ENCODE measurements at regions not wholly inside any gene's neighbourhood (a gene's known extent, or its start where the extent isn't known, plus 50 kb on each side); places are given as distances from the start of the nearest gene placed in this dataset.

DNA sequence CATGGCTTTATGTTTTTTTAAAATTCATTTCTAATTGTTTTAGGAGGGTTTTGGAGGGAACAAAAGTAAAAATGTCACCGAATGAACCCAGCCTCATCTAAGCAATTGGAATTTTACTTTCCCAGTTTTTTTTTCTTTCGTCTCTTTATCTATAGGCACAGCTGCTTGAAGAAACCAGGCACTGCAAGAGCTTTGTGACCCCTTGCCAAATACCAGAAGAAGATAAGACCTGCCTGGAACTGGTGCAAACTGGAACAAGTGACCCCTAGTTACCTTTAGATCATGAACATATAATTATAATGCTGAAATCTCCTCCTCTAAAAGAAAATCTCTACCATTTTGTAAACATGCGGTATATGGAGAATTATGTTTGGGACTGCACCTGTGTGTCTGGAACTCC lies 100.9 kb downstream of the TSN start (continued):
- TF ChIP-seq, protein P1, sequence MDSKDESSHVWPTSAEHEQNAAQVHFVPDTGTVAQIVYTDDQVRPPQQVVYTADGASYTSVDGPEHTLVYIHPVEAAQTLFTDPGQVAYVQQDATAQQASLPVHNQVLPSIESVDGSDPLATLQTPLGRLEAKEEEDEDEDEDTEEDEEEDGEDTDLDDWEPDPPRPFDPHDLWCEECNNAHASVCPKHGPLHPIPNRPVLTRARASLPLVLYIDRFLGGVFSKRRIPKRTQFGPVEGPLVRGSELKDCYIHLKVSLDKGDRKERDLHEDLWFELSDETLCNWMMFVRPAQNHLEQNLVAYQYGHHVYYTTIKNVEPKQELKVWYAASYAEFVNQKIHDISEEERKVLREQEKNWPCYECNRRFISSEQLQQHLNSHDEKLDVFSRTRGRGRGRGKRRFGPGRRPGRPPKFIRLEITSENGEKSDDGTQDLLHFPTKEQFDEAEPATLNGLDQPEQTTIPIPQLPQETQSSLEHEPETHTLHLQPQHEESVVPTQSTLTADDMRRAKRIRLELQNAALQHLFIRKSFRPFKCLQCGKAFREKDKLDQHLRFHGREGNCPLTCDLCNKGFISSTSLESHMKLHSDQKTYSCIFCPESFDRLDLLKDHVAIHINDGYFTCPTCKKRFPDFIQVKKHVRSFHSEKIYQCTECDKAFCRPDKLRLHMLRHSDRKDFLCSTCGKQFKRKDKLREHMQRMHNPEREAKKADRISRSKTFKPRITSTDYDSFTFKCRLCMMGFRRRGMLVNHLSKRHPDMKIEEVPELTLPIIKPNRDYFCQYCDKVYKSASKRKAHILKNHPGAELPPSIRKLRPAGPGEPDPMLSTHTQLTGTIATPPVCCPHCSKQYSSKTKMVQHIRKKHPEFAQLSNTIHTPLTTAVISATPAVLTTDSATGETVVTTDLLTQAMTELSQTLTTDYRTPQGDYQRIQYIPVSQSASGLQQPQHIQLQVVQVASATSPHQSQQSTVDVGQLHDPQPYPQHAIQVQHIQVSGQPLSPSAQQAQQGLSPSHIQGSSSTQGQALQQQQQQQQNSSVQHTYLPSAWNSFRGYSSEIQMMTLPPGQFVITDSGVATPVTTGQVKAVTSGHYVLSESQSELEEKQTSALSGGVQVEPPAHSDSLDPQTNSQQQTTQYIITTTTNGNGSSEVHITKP (IDR thresholded peaks at IDR 0.05; ENCODE audit: partially characterized antibody) = no peak
- TF ChIP-seq ZNF41 (CRISPR knock-in tag; conservative IDR thresholded peaks at IDR 0.05) = no peak
- peak; percentile 83 for TF ChIP-seq ARID1B (IDR thresholded peaks at IDR 0.05)
- TF ChIP-seq, protein P2, sequence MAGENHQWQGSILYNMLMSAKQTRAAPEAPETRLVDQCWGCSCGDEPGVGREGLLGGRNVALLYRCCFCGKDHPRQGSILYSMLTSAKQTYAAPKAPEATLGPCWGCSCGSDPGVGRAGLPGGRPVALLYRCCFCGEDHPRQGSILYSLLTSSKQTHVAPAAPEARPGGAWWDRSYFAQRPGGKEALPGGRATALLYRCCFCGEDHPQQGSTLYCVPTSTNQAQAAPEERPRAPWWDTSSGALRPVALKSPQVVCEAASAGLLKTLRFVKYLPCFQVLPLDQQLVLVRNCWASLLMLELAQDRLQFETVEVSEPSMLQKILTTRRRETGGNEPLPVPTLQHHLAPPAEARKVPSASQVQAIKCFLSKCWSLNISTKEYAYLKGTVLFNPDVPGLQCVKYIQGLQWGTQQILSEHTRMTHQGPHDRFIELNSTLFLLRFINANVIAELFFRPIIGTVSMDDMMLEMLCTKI (IDR thresholded peaks at IDR 0.05; ENCODE audit: partially characterized antibody) = no peak
- no peak for TF ChIP-seq SLC30A9 (CRISPR knock-in tag; IDR thresholded peaks at IDR 0.05)
- TF ChIP-seq, protein P3, sequence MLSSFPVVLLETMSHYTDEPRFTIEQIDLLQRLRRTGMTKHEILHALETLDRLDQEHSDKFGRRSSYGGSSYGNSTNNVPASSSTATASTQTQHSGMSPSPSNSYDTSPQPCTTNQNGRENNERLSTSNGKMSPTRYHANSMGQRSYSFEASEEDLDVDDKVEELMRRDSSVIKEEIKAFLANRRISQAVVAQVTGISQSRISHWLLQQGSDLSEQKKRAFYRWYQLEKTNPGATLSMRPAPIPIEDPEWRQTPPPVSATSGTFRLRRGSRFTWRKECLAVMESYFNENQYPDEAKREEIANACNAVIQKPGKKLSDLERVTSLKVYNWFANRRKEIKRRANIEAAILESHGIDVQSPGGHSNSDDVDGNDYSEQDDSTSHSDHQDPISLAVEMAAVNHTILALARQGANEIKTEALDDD (IDR thresholded peaks at IDR 0.05) = no peak
- TF ChIP-seq PPARD (CRISPR knock-in tag; IDR thresholded peaks at IDR 0.05) = no peak
- TF ChIP-seq, protein P4, sequence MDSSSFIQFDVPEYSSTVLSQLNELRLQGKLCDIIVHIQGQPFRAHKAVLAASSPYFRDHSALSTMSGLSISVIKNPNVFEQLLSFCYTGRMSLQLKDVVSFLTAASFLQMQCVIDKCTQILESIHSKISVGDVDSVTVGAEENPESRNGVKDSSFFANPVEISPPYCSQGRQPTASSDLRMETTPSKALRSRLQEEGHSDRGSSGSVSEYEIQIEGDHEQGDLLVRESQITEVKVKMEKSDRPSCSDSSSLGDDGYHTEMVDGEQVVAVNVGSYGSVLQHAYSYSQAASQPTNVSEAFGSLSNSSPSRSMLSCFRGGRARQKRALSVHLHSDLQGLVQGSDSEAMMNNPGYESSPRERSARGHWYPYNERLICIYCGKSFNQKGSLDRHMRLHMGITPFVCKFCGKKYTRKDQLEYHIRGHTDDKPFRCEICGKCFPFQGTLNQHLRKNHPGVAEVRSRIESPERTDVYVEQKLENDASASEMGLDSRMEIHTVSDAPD (CRISPR knock-in tag; IDR thresholded peaks at IDR 0.05) = no peak
- TF ChIP-seq RNF2 (IDR thresholded peaks at IDR 0.05) = no peak
- TF ChIP-seq PURB (CRISPR knock-in tag; IDR thresholded peaks at IDR 0.05; ENCODE audit: low read depth) = no peak
- TF ChIP-seq, protein P5, sequence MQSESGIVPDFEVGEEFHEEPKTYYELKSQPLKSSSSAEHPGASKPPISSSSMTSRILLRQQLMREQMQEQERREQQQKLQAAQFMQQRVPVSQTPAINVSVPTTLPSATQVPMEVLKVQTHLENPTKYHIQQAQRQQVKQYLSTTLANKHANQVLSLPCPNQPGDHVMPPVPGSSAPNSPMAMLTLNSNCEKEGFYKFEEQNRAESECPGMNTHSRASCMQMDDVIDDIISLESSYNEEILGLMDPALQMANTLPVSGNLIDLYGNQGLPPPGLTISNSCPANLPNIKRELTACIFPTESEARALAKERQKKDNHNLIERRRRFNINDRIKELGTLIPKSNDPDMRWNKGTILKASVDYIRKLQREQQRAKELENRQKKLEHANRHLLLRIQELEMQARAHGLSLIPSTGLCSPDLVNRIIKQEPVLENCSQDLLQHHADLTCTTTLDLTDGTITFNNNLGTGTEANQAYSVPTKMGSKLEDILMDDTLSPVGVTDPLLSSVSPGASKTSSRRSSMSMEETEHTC (IDR thresholded peaks at IDR 0.05) = no peak
- no peak for TF ChIP-seq CHD2 (IDR thresholded peaks at IDR 0.05; ENCODE audit: low read depth, low read length)
- TF ChIP-seq NFYB (IDR thresholded peaks at IDR 0.05; ENCODE audit: extremely low read depth, insufficient read length) = no peak
- TF ChIP-seq ZNF668 (CRISPR knock-in tag; IDR thresholded peaks at IDR 0.05) = no peak
- no peak for TF ChIP-seq ZNF785 (CRISPR knock-in tag; IDR thresholded peaks at IDR 0.05)
- no peak for TF ChIP-seq TCFL5 (CRISPR knock-in tag; conservative IDR thresholded peaks at IDR 0.05)
- TF ChIP-seq ZNF224 (CRISPR knock-in tag; IDR thresholded peaks at IDR 0.05) = no peak
- TF ChIP-seq, protein P6, sequence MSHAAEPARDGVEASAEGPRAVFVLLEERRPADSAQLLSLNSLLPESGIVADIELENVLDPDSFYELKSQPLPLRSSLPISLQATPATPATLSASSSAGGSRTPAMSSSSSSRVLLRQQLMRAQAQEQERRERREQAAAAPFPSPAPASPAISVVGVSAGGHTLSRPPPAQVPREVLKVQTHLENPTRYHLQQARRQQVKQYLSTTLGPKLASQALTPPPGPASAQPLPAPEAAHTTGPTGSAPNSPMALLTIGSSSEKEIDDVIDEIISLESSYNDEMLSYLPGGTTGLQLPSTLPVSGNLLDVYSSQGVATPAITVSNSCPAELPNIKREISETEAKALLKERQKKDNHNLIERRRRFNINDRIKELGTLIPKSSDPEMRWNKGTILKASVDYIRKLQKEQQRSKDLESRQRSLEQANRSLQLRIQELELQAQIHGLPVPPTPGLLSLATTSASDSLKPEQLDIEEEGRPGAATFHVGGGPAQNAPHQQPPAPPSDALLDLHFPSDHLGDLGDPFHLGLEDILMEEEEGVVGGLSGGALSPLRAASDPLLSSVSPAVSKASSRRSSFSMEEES (CRISPR knock-in tag; IDR thresholded peaks at IDR 0.05) = no peak
- no peak for TF ChIP-seq ZKSCAN3 (CRISPR knock-in tag; IDR thresholded peaks at IDR 0.05)
- no peak for TF ChIP-seq ADNP (tag; IDR thresholded peaks at IDR 0.05)
